ENCODE measurements at regions not wholly inside any gene's neighbourhood (a gene's known extent, or its start where the extent isn't known, plus 50 kb on each side); places are given as distances from the start of the nearest gene placed in this dataset. TPM values are rescaled to one million over a fixed set of nuclear protein-coding genes. Genes with fewer than 3 reads are reported as not detected.
"Not testable (repeated sequence)": the region's sequence is repeated elsewhere in the genome, so short reads cannot be mapped to it uniquely, and the experiment has no call there.

GRCh38 chr11:3434976-3435375, 56.0 kb upstream of the ZNF195 start:
- no peaks in the 10 kb centered on the region for H3K9me3 ChIP-seq (ENCODE audit: low read depth)
- TF ChIP-seq EZH2 (IDR thresholded peaks at IDR 0.05; ENCODE audit: insufficient read depth, poor library complexity, severe bottlenecking), result no peak
- H4K20me1 ChIP-seq (ENCODE audit: insufficient read depth), result no peaks in the 10 kb centered on the region
- no peak overlapping the region for H3K4me3 ChIP-seq
- no peaks in the 10 kb centered on the region for H3K79me2 ChIP-seq (ENCODE audit: insufficient read depth)
- no peaks in the 10 kb centered on the region for H3K36me3 ChIP-seq (ENCODE audit: low read depth)
- H3K9ac ChIP-seq, result no peak overlapping the region
- DNase-seq, result no peak
- H3K27ac ChIP-seq, result no peak overlapping the region
- H3K9me2 ChIP-seq (ENCODE audit: insufficient read depth), result no peaks in the 10 kb centered on the region
- in situ Hi-C loops (cut with MboI), result no loop called here
- H2AFZ ChIP-seq, result no peak overlapping the region
- no peaks in the 10 kb centered on the region for H3F3A ChIP-seq (ENCODE audit: insufficient read depth)
- WGBS, 2 experiments (ENCODE audit: low coverage in 1 of 2, low lambda C conversion rate in 2 of 2, missing lambda C conversion rate in 2 of 2), result 77 to 87% methylated on average over 11 to 24 of the region's 28 CpGs
- H3K4me1 ChIP-seq (ENCODE audit: insufficient read depth), result no peaks in the 10 kb centered on the region
- H3K27me3 ChIP-seq (replicated peaks; ENCODE audit: insufficient read depth), result no peaks in the 10 kb centered on the region; the same call in 1 of the 2 replicates
- no peak overlapping the region for H3K4me2 ChIP-seq (ENCODE audit: unreplicated experiment)

- H3K79me2 ChIP-seq (ENCODE audit: insufficient read depth); H2AFZ ChIP-seq; H3K9me3 ChIP-seq (ENCODE audit: low read depth); H3K9ac ChIP-seq; in situ Hi-C loops (cut with MboI); H3F3A ChIP-seq (ENCODE audit: insufficient read depth); H3K4me2 ChIP-seq (ENCODE audit: unreplicated experiment); H3K9me2 ChIP-seq (ENCODE audit: insufficient read depth); H3K4me3 ChIP-seq; H4K20me1 ChIP-seq (ENCODE audit: insufficient read depth); H3K36me3 ChIP-seq (ENCODE audit: low read depth); H3K4me1 ChIP-seq (ENCODE audit: insufficient read depth); H3K27me3 ChIP-seq (replicated peaks; ENCODE audit: insufficient read depth); DNase-seq; H3K27ac ChIP-seq: not testable (repeated sequence)
- WGBS, 2 experiments (ENCODE audit: low coverage in 1 of 2, low lambda C conversion rate in 2 of 2, missing lambda C conversion rate in 2 of 2), result 7 to 10% methylated on average over 6 of the region's 6 CpGs
Observed at GRCh38 chr11:3429191-3429590, 50.2 kb upstream of the ZNF195 start.

Small RNA genes lying in the stretch of these regions (small RNA-seq; reads per million reads assigned to genes)
- not detected for gene SNRPCP5 (ENCODE audit: low read depth, low replicate concordance)

All from GM23248 (cell line).